Right lobe of liver (tissue), 6 donors: ENCODE measurements at regions not wholly inside any gene's neighbourhood (a gene's known extent, or its start where the extent isn't known, plus 50 kb on each side); places are given as distances from the start of the nearest gene placed in this dataset.
A peak's percentile ranks its signal among the peaks of the same experiment; 100 is the strongest.

Source experiments
- ATAC-seq, 4 donors: fragments of 200-7000 bp; cut with Tn5 transposase; one replicate each; pipeline ENCODE4 v1.9.1; 2020; ENCODE audit warnings: mild to moderate bottlenecking in 4 of 4, moderate library complexity in 4 of 4
- DNase-seq, 3 donors: peaks; one replicate each; pipeline ENCODE4 v3.0.0-alpha.2; 2020
- H3K27ac ChIP-seq, 3 donors: fragments of 200-600 bp; one replicate each; pipeline ENCODE4 v1.8.0; 2022
- H3K27me3 ChIP-seq, 2 donors: fragments of 200-600 bp; one replicate each; pipeline ENCODE4 v1.8.0; 2022
- H3K36me3 ChIP-seq, 4 donors: fragments of 200-600 bp; sonication (generic) in 1 of 4; one replicate each; pipeline versions ENCODE4 v1.5.1 to v1.8.0; 2017 to 2022; ENCODE audit warnings: control low read depth in 1 of 4
- H3K4me1 ChIP-seq, 4 donors: fragments of 200-600 bp; sonication (generic) in 1 of 4; one replicate each; pipeline versions ENCODE4 v1.5.1 to v1.8.0; 2017 to 2022; ENCODE audit warnings: control low read depth in 1 of 4
- H3K4me3 ChIP-seq, 3 donors: fragments of 200-600 bp; one replicate each; pipeline ENCODE4 v1.8.0; 2022
- H3K9me3 ChIP-seq, 4 donors: fragments of 200-600 bp; sonication (generic) in 1 of 4; one replicate each; pipeline versions ENCODE4 v1.5.1 to v1.8.0; 2017 to 2022; ENCODE audit warnings: control low read depth in 1 of 4
- CTCF ChIP-seq, 4 donors: fragments of 200-600 bp in 3 of 4; fragments of 450-650 bp in 1 of 4; IDR thresholded peaks; one replicate each; pipeline versions ENCODE4 v1.5.1 to v1.8.0; 2016 to 2022; ENCODE audit warnings: antibody characterized with exemption in 4 of 4, mild to moderate bottlenecking in 2 of 4
- POLR2A ChIP-seq: fragments of 450-650 bp; IDR thresholded peaks from one replicate; pipeline ENCODE4 v1.6.1; 2017; ENCODE audit warnings: antibody characterized with exemption, mild to moderate bottlenecking
- WGBS: methylation state at CpG from one replicate; pipeline ENCODE4 v1.1.6; 2018; ENCODE audit warnings: low coverage, low lambda C conversion rate; ENCODE audit not compliant: insufficient coverage; ENCODE audit errors: missing lambda C conversion rate; 5-methylcytosine and 5-hydroxymethylcytosine counted together
- intact Hi-C, 2 donors: fragments of 100-400 bp; cut with DNase I; formaldehyde crosslinking; loops; one replicate each; pipeline versions ENCODE4 v1.11.2 to v1.14.1; 2022
- donor health status: DM: no; HTN: yes; CAD: no.
- donor health status: DM: no; HTN: no; CAD: no.
- donor health status: DM: no; HTN: no; CAD: no.
- donor health status: DM: no; HTN: yes; CAD: no.
- donor health status: DM: no; HTN: yes; CAD: no.

- intact Hi-C loops, result no loop called here
- DNase-seq, result no peak
Observed at GRCh38 chr12:118714051-118714460, 267.3 kb upstream of the SRRM4 start.

GRCh38 chr12:118714500-118714899, 266.8 kb upstream of the SRRM4 start:
- WGBS, result 14% methylated on average over 4 of the region's 4 CpGs
- DNase-seq (no peak), ATAC-seq (peak in 2 of 4 donors; percentile 54 to 62)
- intact Hi-C loops, result no loop called here
- no peak for TF ChIP-seq CTCF (IDR thresholded peaks at IDR 0.05)
- no peak for TF ChIP-seq POLR2A
- Histone ChIP-seq H3K27ac (no peak overlapping the region), H3K4me3 (no peak overlapping the region), H3K27me3 (no peaks in the 10 kb centered on the region), H3K4me1 (peaks cover 0 to 6% (median 0%) of the 10 kb centered on the region in 4 donors), H3K36me3 (no peaks in the 10 kb centered on the region), H3K9me3 (no peaks in the 10 kb centered on the region)

More at GRCh38 chr12:118714051-118714460, 267.3 kb upstream of the SRRM4 start:
- Histone ChIP-seq H3K4me3 (no peak overlapping the region), H3K27me3 (no peaks in the 10 kb centered on the region), H3K9me3 (no peaks in the 10 kb centered on the region), H3K4me1 (peaks cover 0 to 6% (median 0%) of the 10 kb centered on the region in 4 donors), H3K27ac (no peak overlapping the region), H3K36me3 (no peaks in the 10 kb centered on the region)
- WGBS, result 30% methylated on average over 5 of the region's 5 CpGs
- ATAC-seq, result peak in 2 of 4 donors; percentile 13 to 58
- TF ChIP-seq POLR2A (no peak), CTCF (IDR thresholded peaks at IDR 0.05) (peak; percentile 42 to 51 (median 50))

GRCh38 chr12:118715647-118716046, 265.7 kb upstream of the SRRM4 start:
- Histone ChIP-seq H3K4me3 (no peak overlapping the region), H3K4me1 (peaks cover 0 to 6% (median 0%) of the 10 kb centered on the region in 4 donors), H3K27ac (no peak overlapping the region), H3K36me3 (no peaks in the 10 kb centered on the region), H3K27me3 (no peaks in the 10 kb centered on the region), H3K9me3 (no peaks in the 10 kb centered on the region)
- 65% methylated on average over 2 of the region's 2 CpGs for WGBS
- no peak for ATAC-seq
- no peak for TF ChIP-seq CTCF (IDR thresholded peaks at IDR 0.05)
- no peak for TF ChIP-seq POLR2A
- intact Hi-C loops, result no loop called here
- no peak for DNase-seq

GRCh38 chr12:118727196-118727978, 254.0 kb upstream of the SRRM4 start:
- DNase-seq (no peak), ATAC-seq (no peak)
- Histone ChIP-seq H3K27me3 (no peaks in the 10 kb centered on the region), H3K4me1 (no peaks in the 10 kb centered on the region), H3K36me3 (no peaks in the 10 kb centered on the region), H3K9me3 (no peaks in the 10 kb centered on the region), H3K4me3 (no peak overlapping the region), H3K27ac (no peak overlapping the region)
- 63% methylated on average over 10 of the region's 11 CpGs for WGBS
- intact Hi-C loops, result no loop called here
- TF ChIP-seq POLR2A (no peak), CTCF (IDR thresholded peaks at IDR 0.05) (no peak)
